ENCODE measurements at regions not wholly inside any gene's neighbourhood (a gene's known extent, or its start where the extent isn't known, plus 50 kb on each side); places are given as distances from the start of the nearest gene placed in this dataset.
A peak's percentile ranks its signal among the peaks of the same experiment; 100 is the strongest.

DNA sequence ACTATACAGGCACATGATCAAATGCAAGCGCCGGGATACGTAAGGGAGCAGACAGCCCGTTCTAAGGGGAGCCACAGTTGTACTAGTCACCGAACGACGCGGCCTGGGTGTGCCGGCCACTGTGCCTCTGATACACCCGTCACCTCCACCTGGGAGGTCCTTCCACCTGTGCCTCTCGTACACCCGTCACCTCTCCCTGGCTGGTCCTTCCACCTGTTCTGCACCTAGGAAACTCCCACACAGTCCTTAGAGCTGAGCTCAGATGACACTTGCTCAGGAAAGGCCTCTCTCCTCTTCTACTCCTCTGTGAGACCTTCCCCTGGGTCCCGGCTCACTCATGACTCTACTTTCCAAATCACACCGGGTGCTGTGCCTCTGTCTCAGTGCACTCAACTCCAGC, 245.0 kb downstream of the TTLL2 start:
- H2BK12ac ChIP-seq (ENCODE audit: low read length in 2 of 2) = no peak overlapping the region
- no peak overlapping the region for H3K23ac ChIP-seq (ENCODE audit: low read length in 2 of 2)
- no peak overlapping the region for H2AK5ac ChIP-seq (ENCODE audit: low read length, severe bottlenecking)
- H3K14ac ChIP-seq (ENCODE audit: low read length in 2 of 2) = no peak overlapping the region
- H3K79me1 ChIP-seq (replicated peaks; ENCODE audit: low read length, poor library complexity, severe bottlenecking) = no peaks in the 10 kb centered on the region
- H3K36me3 ChIP-seq (ENCODE audit: control insufficient read depth in 1 of 2, insufficient read depth in 2 of 2, low read depth in 1 of 2, low read length in 2 of 2) = no peaks in the 10 kb centered on the region
- no peak overlapping the region for H3K4me2 ChIP-seq (ENCODE audit: low read length, poor library complexity, severe bottlenecking)
- no peak for DNase-seq
- H2BK120ac ChIP-seq (ENCODE audit: low read depth, low read length) = no peak overlapping the region
- H3K4ac ChIP-seq (ENCODE audit: low read depth in 1 of 2, low read length in 2 of 2) = no peak overlapping the region
- no peak overlapping the region for H3K27ac ChIP-seq (ENCODE audit: low read length, poor library complexity, severe bottlenecking)
- no peak overlapping the region for H4K91ac ChIP-seq (ENCODE audit: low read length)
- no peak overlapping the region for H3K4me3 ChIP-seq (ENCODE audit: insufficient read depth in 1 of 2, low read depth in 1 of 2, low read length in 2 of 2)
- H3K9me3 ChIP-seq (ENCODE audit: control insufficient read depth, low read length) = no peaks in the 10 kb centered on the region
- no peak overlapping the region for H2BK5ac ChIP-seq (ENCODE audit: low read depth, low read length, poor library complexity, severe bottlenecking)
- H2BK15ac ChIP-seq (ENCODE audit: low read depth, poor library complexity, severe bottlenecking) = no peak overlapping the region
- H3K18ac ChIP-seq (ENCODE audit: low read depth in 1 of 2, low read length in 2 of 2) = no peak overlapping the region
- H2AFZ ChIP-seq (ENCODE audit: low read depth, low read length) = no peak overlapping the region
- H4K8ac ChIP-seq (ENCODE audit: low read length) = no peak overlapping the region
- H3K4me1 ChIP-seq (ENCODE audit: control insufficient read depth, insufficient read depth, low read depth, low read length) = no peaks in the 10 kb centered on the region
- WGBS = 88% methylated on average over 14 of the region's 14 CpGs
- H3K27me3 ChIP-seq (ENCODE audit: control insufficient read depth in 1 of 2, insufficient read depth in 1 of 2, low read length in 2 of 2) = peaks cover 0 to 22% of the 10 kb centered on the region in 2 experiments
- H3K9ac ChIP-seq (ENCODE audit: low read length) = no peak overlapping the region

DNA sequence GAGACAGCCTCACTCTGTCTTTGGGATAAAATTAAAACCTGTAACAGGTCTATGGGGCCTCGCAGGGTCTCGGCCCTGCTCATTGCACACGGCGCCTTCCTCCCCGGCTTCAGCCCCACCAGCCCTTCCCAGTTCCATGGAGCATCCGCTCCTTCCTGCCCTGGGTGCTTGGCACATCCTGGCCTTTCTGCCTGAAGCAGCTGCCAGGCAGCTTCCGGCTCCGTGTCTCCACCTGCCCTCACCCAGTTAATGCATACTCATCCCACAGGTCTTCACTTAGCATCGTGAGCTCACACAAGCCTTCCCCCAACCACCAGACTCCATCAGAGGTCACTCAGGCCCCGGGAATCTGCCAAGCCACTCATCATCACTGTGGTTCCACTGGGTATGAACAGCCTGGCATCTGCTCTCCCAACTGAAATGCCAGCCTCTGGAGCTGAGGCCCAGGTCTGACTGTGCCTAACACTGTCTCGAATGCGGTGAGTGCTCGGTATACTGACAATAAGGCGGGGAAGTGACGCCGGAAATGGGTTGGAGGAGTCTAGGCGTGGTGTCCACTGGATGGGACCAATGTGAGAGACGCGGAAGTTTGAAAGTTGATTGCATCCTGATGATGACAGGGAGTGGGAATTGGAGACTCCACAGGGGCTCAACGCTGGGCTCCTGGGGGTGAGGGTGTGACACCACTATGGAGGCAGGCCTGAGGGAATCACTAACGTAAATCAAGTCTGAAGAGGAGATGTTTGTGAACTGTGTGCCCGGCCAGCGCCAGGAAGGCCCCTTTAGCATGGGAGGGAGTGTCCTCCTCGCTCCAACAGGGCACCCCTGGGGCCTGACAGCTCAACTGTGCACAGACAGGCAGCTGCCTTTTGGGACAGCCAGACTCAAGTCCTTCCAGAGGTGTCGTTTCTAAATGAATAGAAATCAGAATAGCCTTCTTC, 245.8 kb downstream of the TTLL2 start:
- Histone ChIP-seq H3K79me1 (replicated peaks; ENCODE audit: low read length, poor library complexity, severe bottlenecking) (no peaks in the 10 kb centered on the region), H3K4me2 (ENCODE audit: low read length, poor library complexity, severe bottlenecking) (no peak overlapping the region), H3K27ac (ENCODE audit: low read length, poor library complexity, severe bottlenecking) (no peak overlapping the region), H2BK120ac (ENCODE audit: low read depth, low read length) (no peak overlapping the region), H4K91ac (ENCODE audit: low read length) (no peak overlapping the region), H3K36me3 (ENCODE audit: control insufficient read depth in 1 of 2, insufficient read depth in 2 of 2, low read depth in 1 of 2, low read length in 2 of 2) (no peaks in the 10 kb centered on the region), H3K14ac (ENCODE audit: low read length in 2 of 2) (no peak overlapping the region), H3K4me1 (ENCODE audit: control insufficient read depth, insufficient read depth, low read depth, low read length) (no peaks in the 10 kb centered on the region), H3K18ac (ENCODE audit: low read depth in 1 of 2, low read length in 2 of 2) (no peak overlapping the region), H3K4ac (ENCODE audit: low read depth in 1 of 2, low read length in 2 of 2) (no peak overlapping the region), H3K23ac (ENCODE audit: low read length in 2 of 2) (no peak overlapping the region), H3K9ac (ENCODE audit: low read length) (no peak overlapping the region), H2AFZ (ENCODE audit: low read depth, low read length) (no peak overlapping the region), H4K8ac (ENCODE audit: low read length) (no peak overlapping the region), H3K9me3 (ENCODE audit: control insufficient read depth, low read length) (no peaks in the 10 kb centered on the region), H2BK12ac (ENCODE audit: low read length in 2 of 2) (no peak overlapping the region), H2BK15ac (ENCODE audit: low read depth, poor library complexity, severe bottlenecking) (no peak overlapping the region), H2AK5ac (ENCODE audit: low read length, severe bottlenecking) (no peak overlapping the region), H3K4me3 (ENCODE audit: insufficient read depth in 1 of 2, low read depth in 1 of 2, low read length in 2 of 2) (no peak overlapping the region), H3K27me3 (ENCODE audit: control insufficient read depth in 1 of 2, insufficient read depth in 1 of 2, low read length in 2 of 2) (peaks cover 0 to 14% of the 10 kb centered on the region in 2 experiments), H2BK5ac (ENCODE audit: low read depth, low read length, poor library complexity, severe bottlenecking) (no peak overlapping the region)
- WGBS = 92% methylated on average over 25 of the region's 25 CpGs
- DNase-seq = no peak

DNA sequence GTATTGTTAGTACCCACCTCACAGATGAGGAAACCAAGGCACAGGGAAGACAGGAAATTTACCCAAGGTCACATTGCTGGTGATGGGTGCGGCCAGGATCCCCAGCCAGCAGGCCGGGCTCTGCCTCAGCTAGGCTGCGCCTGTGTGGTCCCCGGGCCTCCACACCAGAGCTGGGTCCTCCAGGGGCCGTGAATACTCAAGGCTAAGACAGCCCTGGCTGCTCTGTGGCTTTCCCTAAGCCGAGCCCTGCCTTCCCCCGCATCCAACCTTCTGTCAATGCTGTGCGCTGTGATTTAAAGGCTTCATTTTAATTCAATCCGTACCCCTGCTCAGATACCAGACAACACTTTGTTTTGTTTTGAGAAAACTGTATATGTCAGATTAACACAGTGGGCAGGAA, 246.7 kb downstream of the TTLL2 start:
- no peak overlapping the region for H2BK5ac ChIP-seq (ENCODE audit: low read depth, low read length, poor library complexity, severe bottlenecking)
- H3K9me3 ChIP-seq (ENCODE audit: control insufficient read depth, low read length) = no peaks in the 10 kb centered on the region
- no peak overlapping the region for H3K18ac ChIP-seq (ENCODE audit: low read depth in 1 of 2, low read length in 2 of 2)
- H3K4me1 ChIP-seq (ENCODE audit: control insufficient read depth, insufficient read depth, low read depth, low read length) = no peaks in the 10 kb centered on the region
- H4K91ac ChIP-seq (ENCODE audit: low read length) = no peak overlapping the region
- no peak overlapping the region for H2AK5ac ChIP-seq (ENCODE audit: low read length, severe bottlenecking)
- no peak overlapping the region for H3K9ac ChIP-seq (ENCODE audit: low read length)
- no peak overlapping the region for H4K8ac ChIP-seq (ENCODE audit: low read length)
- H3K36me3 ChIP-seq (ENCODE audit: control insufficient read depth in 1 of 2, insufficient read depth in 2 of 2, low read depth in 1 of 2, low read length in 2 of 2) = no peaks in the 10 kb centered on the region
- peaks cover 0 to 10% of the 10 kb centered on the region in 2 experiments for H3K27me3 ChIP-seq (ENCODE audit: control insufficient read depth in 1 of 2, insufficient read depth in 1 of 2, low read length in 2 of 2)
- 89% methylated on average over 9 of the region's 9 CpGs for WGBS
- H3K4me3 ChIP-seq (ENCODE audit: insufficient read depth in 1 of 2, low read depth in 1 of 2, low read length in 2 of 2) = no peak overlapping the region
- H3K79me1 ChIP-seq (replicated peaks; ENCODE audit: low read length, poor library complexity, severe bottlenecking) = no peaks in the 10 kb centered on the region
- no peak overlapping the region for H2BK15ac ChIP-seq (ENCODE audit: low read depth, poor library complexity, severe bottlenecking)
- no peak overlapping the region for H2AFZ ChIP-seq (ENCODE audit: low read depth, low read length)
- no peak overlapping the region for H3K14ac ChIP-seq (ENCODE audit: low read length in 2 of 2)
- H3K4ac ChIP-seq (ENCODE audit: low read depth in 1 of 2, low read length in 2 of 2) = no peak overlapping the region
- no peak overlapping the region for H3K4me2 ChIP-seq (ENCODE audit: low read length, poor library complexity, severe bottlenecking)
- H2BK120ac ChIP-seq (ENCODE audit: low read depth, low read length) = no peak overlapping the region
- H2BK12ac ChIP-seq (ENCODE audit: low read length in 2 of 2) = no peak overlapping the region
- no peak overlapping the region for H3K27ac ChIP-seq (ENCODE audit: low read length, poor library complexity, severe bottlenecking)
- no peak overlapping the region for H3K23ac ChIP-seq (ENCODE audit: low read length in 2 of 2)
- no peak for DNase-seq

DNA sequence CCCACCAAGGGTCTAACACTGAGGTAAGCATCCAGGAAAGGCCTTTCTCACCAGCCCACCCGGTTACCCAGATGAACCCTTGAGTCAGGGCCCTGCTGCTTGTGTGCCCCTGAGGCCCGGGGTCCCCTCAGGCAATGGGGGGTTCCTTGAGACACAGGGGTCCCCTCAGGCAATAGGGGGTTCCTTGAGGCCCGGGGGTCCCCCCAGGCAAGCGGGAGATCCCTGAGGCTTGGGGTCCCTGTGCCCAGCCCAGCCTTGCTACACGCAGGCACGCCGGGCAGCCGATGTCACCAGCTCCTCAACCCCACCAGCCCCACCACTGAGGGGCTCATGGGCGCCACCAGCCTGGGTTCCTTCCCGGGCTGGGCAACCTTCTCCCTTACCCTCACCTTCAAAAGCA, 247.2 kb downstream of the TTLL2 start:
- Histone ChIP-seq H3K23ac (ENCODE audit: low read length in 2 of 2) (no peak overlapping the region), H4K91ac (ENCODE audit: low read length) (peak overlapping the region; percentile 10), H2AFZ (ENCODE audit: low read depth, low read length) (no peak overlapping the region), H3K27ac (ENCODE audit: low read length, poor library complexity, severe bottlenecking) (no peak overlapping the region), H3K18ac (ENCODE audit: low read depth in 1 of 2, low read length in 2 of 2) (no peak overlapping the region), H3K9me3 (ENCODE audit: control insufficient read depth, low read length) (no peaks in the 10 kb centered on the region), H3K4me1 (ENCODE audit: control insufficient read depth, insufficient read depth, low read depth, low read length) (no peaks in the 10 kb centered on the region), H2AK5ac (ENCODE audit: low read length, severe bottlenecking) (no peak overlapping the region), H3K27me3 (ENCODE audit: control insufficient read depth in 1 of 2, insufficient read depth in 1 of 2, low read length in 2 of 2) (peaks cover 4 to 10% of the 10 kb centered on the region in 2 experiments), H4K8ac (ENCODE audit: low read length) (no peak overlapping the region), H3K79me1 (replicated peaks; ENCODE audit: low read length, poor library complexity, severe bottlenecking) (no peaks in the 10 kb centered on the region), H3K9ac (ENCODE audit: low read length) (no peak overlapping the region), H3K4me2 (ENCODE audit: low read length, poor library complexity, severe bottlenecking) (no peak overlapping the region), H3K4me3 (ENCODE audit: insufficient read depth in 1 of 2, low read depth in 1 of 2, low read length in 2 of 2) (no peak overlapping the region), H3K14ac (ENCODE audit: low read length in 2 of 2) (no peak overlapping the region), H2BK15ac (ENCODE audit: low read depth, poor library complexity, severe bottlenecking) (no peak overlapping the region), H3K36me3 (ENCODE audit: control insufficient read depth in 1 of 2, insufficient read depth in 2 of 2, low read depth in 1 of 2, low read length in 2 of 2) (no peaks in the 10 kb centered on the region), H3K4ac (ENCODE audit: low read depth in 1 of 2, low read length in 2 of 2) (no peak overlapping the region), H2BK12ac (ENCODE audit: low read length in 2 of 2) (no peak overlapping the region), H2BK5ac (ENCODE audit: low read depth, low read length, poor library complexity, severe bottlenecking) (no peak overlapping the region), H2BK120ac (ENCODE audit: low read depth, low read length) (no peak overlapping the region)
- no peak for DNase-seq
- WGBS = 89% methylated on average over 9 of the region's 10 CpGs

Measured in mesenchymal stem cell (in vitro differentiated cells and primary cell).